HG03571 (cell line): ENCODE measurements at regions not wholly inside any gene's neighbourhood (a gene's known extent, or its start where the extent isn't known, plus 50 kb on each side); places are given as distances from the start of the nearest gene placed in this dataset.
"Not testable (repeated sequence)": the region's sequence is repeated elsewhere in the genome, so short reads cannot be mapped to it uniquely, and the experiment has no call there.

Source experiments
- ATAC-seq: cut with Tn5 transposase; IDR thresholded peaks from one replicate; pipeline ENCODE4 v1.9.1; 2021; ENCODE audit not compliant: unreplicated experiment

GRCh38 chrX:46367491-46367890 is 177.7 kb downstream of the ZNF674 start:
- no peak for ATAC-seq

- ATAC-seq: no peak
These were observed 178.6 kb downstream of the ZNF674 start for GRCh38 chrX:46366381-46367207.

- ATAC-seq: no peak
These were observed 190.7 kb downstream of the ZNF674 start for GRCh38 chrX:46354481-46354880.

GRCh38 chrX:46341767-46342322 is 203.4 kb downstream of the ZNF674 start:
- no peak for ATAC-seq

GRCh38 chrX:46340696-46341095 is 204.5 kb downstream of the ZNF674 start:
- no peak for ATAC-seq

- ATAC-seq: no peak
These were observed 211.7 kb downstream of the ZNF674 start for GRCh38 chrX:46333550-46333949.

GRCh38 chrX:46330981-46331380 is 214.2 kb downstream of the ZNF674 start:
- no peak for ATAC-seq

GRCh38 chrX:46330513-46330912 is 214.7 kb downstream of the ZNF674 start:
- ATAC-seq: no peak

- no peak for ATAC-seq
These were observed 217.1 kb downstream of the ZNF674 start for GRCh38 chrX:46328133-46328532.

GRCh38 chrX:46327566-46328115 is 217.6 kb downstream of the ZNF674 start:
- ATAC-seq: no peak

GRCh38 chrX:46326161-46326560 is 219.1 kb downstream of the ZNF674 start:
- ATAC-seq: no peak

- no peak for ATAC-seq
These were observed 219.8 kb downstream of the ZNF674 start for GRCh38 chrX:46325312-46325877.

- ATAC-seq: no peak
These were observed 221.1 kb downstream of the ZNF674 start for GRCh38 chrX:46324166-46324565.

GRCh38 chrX:46322929-46323328 is 222.3 kb downstream of the ZNF674 start:
- ATAC-seq: not testable (repeated sequence)

- no peak for ATAC-seq
These were observed 223.5 kb downstream of the ZNF674 start for GRCh38 chrX:46321676-46322075.

GRCh38 chrX:46319750-46320149 is 225.5 kb downstream of the ZNF674 start:
- ATAC-seq: no peak

GRCh38 chrX:46318551-46318950 is 226.7 kb downstream of the ZNF674 start:
- no peak for ATAC-seq

- ATAC-seq: no peak
These were observed 228.1 kb downstream of the ZNF674 start for GRCh38 chrX:46317163-46317562.

GRCh38 chrX:46311581-46312120 is 233.6 kb downstream of the ZNF674 start:
- ATAC-seq: no peak

GRCh38 chrX:46310815-46311497 is 234.3 kb downstream of the ZNF674 start:
- ATAC-seq: no peak

GRCh38 chrX:46308110-46308509 is 237.1 kb downstream of the ZNF674 start:
- no peak for ATAC-seq
